H1 (cell line): ENCODE measurements at regions not wholly inside any gene's neighbourhood (a gene's known extent, or its start where the extent isn't known, plus 50 kb on each side); places are given as distances from the start of the nearest gene placed in this dataset.

ENCODE experiments used
- CTCF ChIA-PET: fragments of 300-600 bp; sonication (Branson Sonifier 250); formaldehyde crosslinking; loops from one replicate; lab custom pipeline; 2021; ENCODE audit not compliant: partially characterized antibody; lab: Charles Lee
- POLR2A ChIA-PET: fragments of 300-600 bp; sonication (Branson Sonifier 250); formaldehyde crosslinking; loops from one replicate; lab custom pipeline; 2021; ENCODE audit warnings: inconsistent platforms; ENCODE audit not compliant: partially characterized antibody; lab: Charles Lee
- DNase-seq, 2 experiments: peaks; one replicate each; pipeline versions ENCODE4 v3.0.0 to v3.0.0-alpha.2; 2010 to 2022; ENCODE audit warnings: low spot score in 2 of 2, low read depth in 1 of 2, mixed read lengths in 1 of 2
- FAIRE-seq: peaks from 2 replicates; lab custom pipeline; 2011; peaks lifted over from hg19 to GRCh38; lab: Jason Lieb, UNC
- H2AFZ ChIP-seq: 2 replicates; pipeline ENCODE4 v1.8.1; 2012; ENCODE audit warnings: low read length, inconsistent platforms
- H2AK5ac ChIP-seq: 2 replicates; pipeline ENCODE4 v1.6.1; 2013; ENCODE audit warnings: low read depth, low read length
- H2BK120ac ChIP-seq: replicated peaks from 2 replicates; pipeline ENCODE3; 2013; ENCODE audit warnings: low read depth, low read length, inconsistent platforms
- H2BK12ac ChIP-seq: 2 replicates; pipeline ENCODE4 v1.6.1; 2013; ENCODE audit warnings: low read depth, low read length
- H2BK15ac ChIP-seq: 2 replicates; pipeline ENCODE4 v1.6.1; 2013; ENCODE audit warnings: low read length
- H2BK20ac ChIP-seq: 2 replicates; pipeline ENCODE4 v1.6.1; 2013; ENCODE audit warnings: low read length
- H2BK5ac ChIP-seq: 2 replicates; pipeline ENCODE4 v1.6.1; 2013; ENCODE audit warnings: low read depth, low read length
- H3K14ac ChIP-seq: 2 replicates; pipeline ENCODE4 v1.6.1; 2013; ENCODE audit warnings: inconsistent platforms; ENCODE audit not compliant: insufficient read length
- H3K18ac ChIP-seq: 2 replicates; pipeline ENCODE4 v1.6.1; 2013; ENCODE audit warnings: low read length; ENCODE audit errors: extremely low read depth
- H3K23ac ChIP-seq: 2 replicates; pipeline ENCODE4 v1.6.1; 2013; ENCODE audit warnings: inconsistent platforms; ENCODE audit not compliant: insufficient read length
- H3K23me2 ChIP-seq: 2 replicates; pipeline ENCODE4 v1.6.1; 2013; ENCODE audit warnings: low read depth, low read length
- H3K27ac ChIP-seq: 2 replicates; pipeline ENCODE4 v1.6.1; 2011; ENCODE audit warnings: low read depth, low read length, inconsistent platforms
- H3K27me3 ChIP-seq, 4 experiments: replicated peaks in 1 of 4; 1 replicate in 1 of 4; 2 replicates in 3 of 4; pipeline versions ENCODE4 v1.6.1 to v1.8.1; 2011 to 2013; ENCODE audit warnings: low read length in 3 of 4, mild to moderate bottlenecking in 3 of 4, inconsistent platforms in 2 of 4, mixed read lengths in 2 of 4, moderate library complexity in 1 of 4; ENCODE audit not compliant: control insufficient read depth in 3 of 4, insufficient read depth in 3 of 4; ENCODE audit errors: extremely low read depth in 1 of 4
- H3K36me3 ChIP-seq, 4 experiments: 2 replicates each; pipeline versions ENCODE4 v1.6.1 to v1.8.1; 2011 to 2013; ENCODE audit warnings: mild to moderate bottlenecking in 4 of 4, low read length in 3 of 4, moderate library complexity in 2 of 4, control low read depth in 1 of 4, inconsistent platforms in 1 of 4; ENCODE audit not compliant: insufficient read depth in 4 of 4, control insufficient read depth in 2 of 4
- H3K4ac ChIP-seq: replicated peaks from 2 replicates; pipeline ENCODE3; 2013; ENCODE audit warnings: low read length, low read depth, mixed read lengths, inconsistent platforms; ENCODE audit not compliant: insufficient read length
- H3K4me1 ChIP-seq, 4 experiments: replicated peaks in 1 of 4; 1 replicate in 1 of 4; 2 replicates in 3 of 4; pipeline versions ENCODE4 v1.6.1 to v1.8.1; 2011 to 2013; ENCODE audit warnings: low read length in 3 of 4, inconsistent platforms in 2 of 4, mixed read lengths in 1 of 4; ENCODE audit not compliant: insufficient read depth in 4 of 4, control insufficient read depth in 3 of 4
- H3K4me2 ChIP-seq, 2 experiments: 2 replicates each; pipeline versions ENCODE4 v1.6.1 to v1.8.1; 2011 to 2013; ENCODE audit warnings: low read depth in 2 of 2, low read length in 2 of 2, control low read depth in 1 of 2, inconsistent platforms in 1 of 2, mild to moderate bottlenecking in 1 of 2; ENCODE audit not compliant: insufficient read depth in 1 of 2
- H3K4me3 ChIP-seq, 4 experiments: fragments of 200-600, 300-600 bp in 1 of 4; sonication (generic), shearing (Covaris generic), sonication (Bioruptor Twin) in 1 of 4; 2 replicates each; pipeline versions ENCODE4 v1.5.1 to v1.8.1; 2011 to 2016; ENCODE audit warnings: low read length in 4 of 4, low read depth in 3 of 4, control low read depth in 2 of 4, inconsistent platforms in 2 of 4, mild to moderate bottlenecking in 2 of 4, mixed read lengths in 1 of 4, moderate library complexity in 1 of 4; ENCODE audit not compliant: insufficient read depth in 2 of 4; ENCODE audit errors: extremely low read depth in 1 of 4
- H3K56ac ChIP-seq: replicated peaks from 2 replicates; pipeline ENCODE3; 2013; ENCODE audit warnings: low read depth, mild to moderate bottlenecking, mixed read lengths, low read length, inconsistent platforms; ENCODE audit not compliant: insufficient read length
- H3K79me1 ChIP-seq: 2 replicates; pipeline ENCODE4 v1.6.1; 2013; ENCODE audit warnings: low read depth, low read length, control low read depth
- H3K79me2 ChIP-seq, 2 experiments: 2 replicates each; pipeline versions ENCODE4 v1.6.1 to v1.8.1; 2012 to 2013; ENCODE audit warnings: low read length in 2 of 2, mild to moderate bottlenecking in 2 of 2, inconsistent platforms in 1 of 2; ENCODE audit not compliant: insufficient read depth in 2 of 2, control insufficient read depth in 1 of 2
- H3K9ac ChIP-seq, 4 experiments: replicated peaks in 1 of 4; 1 replicate in 1 of 4; 2 replicates in 3 of 4; pipeline versions ENCODE4 v1.6.1 to v1.8.1; 2011 to 2013; ENCODE audit warnings: low read depth in 3 of 4, low read length in 3 of 4, control low read depth in 2 of 4, mild to moderate bottlenecking in 2 of 4, moderate library complexity in 2 of 4, inconsistent platforms in 1 of 4; ENCODE audit errors: extremely low read depth in 1 of 4
- H3K9me3 ChIP-seq, 2 experiments: 2 replicates each; pipeline versions ENCODE4 v1.6.1 to v1.8.1; 2012 to 2013; ENCODE audit warnings: mild to moderate bottlenecking in 2 of 2, moderate library complexity in 2 of 2, control low read depth in 1 of 2, inconsistent platforms in 1 of 2, low read depth in 1 of 2, low read length in 1 of 2, mixed read lengths in 1 of 2; ENCODE audit not compliant: insufficient read depth in 2 of 2
- H4K20me1 ChIP-seq, 2 experiments: replicated peaks in 1 of 2; 2 replicates each; pipeline versions ENCODE3 to v1.8.1; 2011 to 2013; ENCODE audit warnings: inconsistent platforms in 2 of 2, low read length in 2 of 2, mild to moderate bottlenecking in 1 of 2; ENCODE audit not compliant: insufficient read depth in 2 of 2, control insufficient read depth in 1 of 2
- H4K5ac ChIP-seq: 2 replicates; pipeline ENCODE4 v1.6.1; 2013; ENCODE audit warnings: low read length, low read depth, mixed read lengths, inconsistent platforms; ENCODE audit not compliant: insufficient read length
- H4K8ac ChIP-seq: 2 replicates; pipeline ENCODE4 v1.8.0; 2013; ENCODE audit warnings: mild to moderate bottlenecking, moderate library complexity, low read length, inconsistent platforms; ENCODE audit not compliant: insufficient read depth; ENCODE audit errors: extremely low read depth
- H4K91ac ChIP-seq: replicated peaks from 2 replicates; pipeline ENCODE3; 2013; ENCODE audit warnings: low read length, mixed read lengths, inconsistent platforms; ENCODE audit not compliant: insufficient read length
- CBX5 ChIP-seq: fragments of 300-800, 300-1000 bp; sonication (generic); IDR thresholded peaks from 2 replicates; pipeline ENCODE4 v1.7.1; 2016; ENCODE audit warnings: antibody characterized with exemption, low read length, low read depth
- CEBPB ChIP-seq: IDR thresholded peaks from 2 replicates; pipeline ENCODE4 v1.6.1; 2012; ENCODE audit warnings: low read depth, low read length
- CTBP2 ChIP-seq: IDR thresholded peaks from 2 replicates; pipeline ENCODE4 v1.7.0; 2011; ENCODE audit warnings: borderline replicate concordance, mild to moderate bottlenecking, moderate library complexity, mixed read lengths, low read length; ENCODE audit not compliant: insufficient read depth, insufficient read length
- EP300 ChIP-seq, 2 experiments: IDR thresholded peaks; 1 replicate in 1 of 2; 2 replicates in 1 of 2; pipeline ENCODE4 v1.6.1; 2011 to 2012; ENCODE audit warnings: low read depth in 2 of 2, low read length in 2 of 2, mild to moderate bottlenecking in 2 of 2, borderline replicate concordance in 1 of 2, inconsistent platforms in 1 of 2, moderate library complexity in 1 of 2
- KDM4A ChIP-seq: IDR thresholded peaks from one replicate; pipeline ENCODE4 v1.7.1; 2012; ENCODE audit warnings: low read depth, mild to moderate bottlenecking, moderate library complexity, low read length, inconsistent platforms; ENCODE audit not compliant: severe bottlenecking
- KDM5A ChIP-seq: fragments of 200-600 bp; IDR thresholded peaks from 2 replicates; pipeline ENCODE4 v1.7.1; 2012; ENCODE audit warnings: mild to moderate bottlenecking, low read length, inconsistent platforms, mixed read lengths
- MAFK ChIP-seq: IDR thresholded peaks from 2 replicates; pipeline ENCODE4 v1.6.1; 2012; ENCODE audit warnings: low read depth, mild to moderate bottlenecking, improper control_type of control experiment, low read length
- NRF1 ChIP-seq: IDR thresholded peaks from 2 replicates; pipeline ENCODE4 v1.6.1; 2011; ENCODE audit warnings: mild to moderate bottlenecking, low read depth, low read length, improper control_type of control experiment
- PHF8 ChIP-seq: fragments of 200-600 bp; sonication (generic); conservative IDR thresholded peaks from 2 replicates; pipeline ENCODE4 v1.7.1; 2012; ENCODE audit warnings: low read depth, mild to moderate bottlenecking, inconsistent platforms, low read length, moderate library complexity
- SP1 ChIP-seq: IDR thresholded peaks from 2 replicates; pipeline ENCODE4 v1.6.1; 2011; ENCODE audit warnings: low read depth, low read length
- SP2 ChIP-seq: IDR thresholded peaks from 2 replicates; pipeline ENCODE4 v1.6.1; 2012; ENCODE audit warnings: mild to moderate bottlenecking, low read length, inconsistent platforms
- TEAD4 ChIP-seq: IDR thresholded peaks from 2 replicates; pipeline ENCODE4 v1.6.1; 2012; ENCODE audit warnings: low read depth, low read length, inconsistent platforms, mixed read lengths
- WGBS, 2 experiments: shearing (Covaris generic) in 1 of 2; methylation state at CpG; one replicate each; pipeline versions ENCODE4 v1.1.6 to v1.1.7; 2013 to 2015; ENCODE audit warnings: low lambda C conversion rate in 2 of 2, mixed read lengths in 2 of 2, inconsistent platforms in 1 of 2, low coverage in 1 of 2, missing lambda C conversion rate in 1 of 2; ENCODE audit not compliant: insufficient replicate concordance in 2 of 2, insufficient coverage in 1 of 2, insufficient read length in 1 of 2; ENCODE audit errors: extremely low coverage in 1 of 2, missing lambda C conversion rate in 1 of 2; 5-methylcytosine and 5-hydroxymethylcytosine counted together
- TF ChIP-seq, protein P1 (sequence below), 3 experiments: IDR thresholded peaks; 1 replicate in 2 of 3; 2 replicates in 1 of 3; pipeline versions ENCODE4 v1.5.1 to v1.6.1; 2011; ENCODE audit warnings: low read length in 3 of 3, mild to moderate bottlenecking in 3 of 3, inconsistent platforms in 2 of 3, low read depth in 1 of 3, moderate library complexity in 1 of 3; ENCODE audit not compliant: insufficient read depth in 1 of 3; ENCODE audit errors: control extremely low read depth in 1 of 3

GRCh38 chr16:13296206-13296605 is 394.8 kb downstream of the SHISA9 start:
- ChIA-PET CTCF (no interaction called here), POLR2A (no interaction called here)
- no peak for DNase-seq
- no peak for TF ChIP-seq KDM4A
- no peak for TF ChIP-seq SP2
- no peak for TF ChIP-seq PHF8
- no peak for TF ChIP-seq CTBP2
- TF ChIP-seq EP300 (IDR thresholded peaks at IDR 0.05; ENCODE audit: borderline replicate concordance in 1 of 2, low read depth in 2 of 2, low read length in 2 of 2), result no peak
- TF ChIP-seq CEBPB, result no peak
- TF ChIP-seq MAFK, result no peak
- no peak for TF ChIP-seq KDM5A
- no peak for TF ChIP-seq SP1
- TF ChIP-seq, protein P1, sequence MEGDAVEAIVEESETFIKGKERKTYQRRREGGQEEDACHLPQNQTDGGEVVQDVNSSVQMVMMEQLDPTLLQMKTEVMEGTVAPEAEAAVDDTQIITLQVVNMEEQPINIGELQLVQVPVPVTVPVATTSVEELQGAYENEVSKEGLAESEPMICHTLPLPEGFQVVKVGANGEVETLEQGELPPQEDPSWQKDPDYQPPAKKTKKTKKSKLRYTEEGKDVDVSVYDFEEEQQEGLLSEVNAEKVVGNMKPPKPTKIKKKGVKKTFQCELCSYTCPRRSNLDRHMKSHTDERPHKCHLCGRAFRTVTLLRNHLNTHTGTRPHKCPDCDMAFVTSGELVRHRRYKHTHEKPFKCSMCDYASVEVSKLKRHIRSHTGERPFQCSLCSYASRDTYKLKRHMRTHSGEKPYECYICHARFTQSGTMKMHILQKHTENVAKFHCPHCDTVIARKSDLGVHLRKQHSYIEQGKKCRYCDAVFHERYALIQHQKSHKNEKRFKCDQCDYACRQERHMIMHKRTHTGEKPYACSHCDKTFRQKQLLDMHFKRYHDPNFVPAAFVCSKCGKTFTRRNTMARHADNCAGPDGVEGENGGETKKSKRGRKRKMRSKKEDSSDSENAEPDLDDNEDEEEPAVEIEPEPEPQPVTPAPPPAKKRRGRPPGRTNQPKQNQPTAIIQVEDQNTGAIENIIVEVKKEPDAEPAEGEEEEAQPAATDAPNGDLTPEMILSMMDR (IDR thresholded peaks at IDR 0.05; ENCODE audit: control extremely low read depth in 1 of 3, insufficient read depth in 1 of 3, low read depth in 1 of 3, low read length in 3 of 3), result no peak
- TF ChIP-seq TEAD4, result no peak
- TF ChIP-seq NRF1, result no peak
- no peak for TF ChIP-seq CBX5

More at GRCh38 chr16:13296206-13296605, 394.8 kb downstream of the SHISA9 start:
- no peak overlapping the region for H2BK120ac ChIP-seq
- H3K9me3 ChIP-seq, result no peaks in the 10 kb centered on the region
- H3K23ac ChIP-seq, result no peak overlapping the region
- no peak overlapping the region for H2BK5ac ChIP-seq
- H2AK5ac ChIP-seq, result no peak overlapping the region
- no peak overlapping the region for H3K9ac ChIP-seq
- no peak overlapping the region for H3K56ac ChIP-seq
- H4K5ac ChIP-seq, result no peak overlapping the region
- H3K36me3 ChIP-seq, result no peaks in the 10 kb centered on the region
- H3K4me3 ChIP-seq, result no peak overlapping the region
- no peak overlapping the region for H4K91ac ChIP-seq
- H3K27ac ChIP-seq, result no peak overlapping the region
- WGBS, 2 experiments, result 90% methylated on average over 4 of the region's 4 CpGs; no CpG with 5 or more reads in 1 of the 2 experiments
- H3K23me2 ChIP-seq, result no peaks in the 10 kb centered on the region
- no peak overlapping the region for H2BK12ac ChIP-seq
- no peak overlapping the region for H3K14ac ChIP-seq
- H2BK20ac ChIP-seq, result no peak overlapping the region
- peaks cover 0 to 8% (median 3%) of the 10 kb centered on the region in 4 experiments; a peak in 2 of 7 replicates for H3K4me1 ChIP-seq
- no peaks in the 10 kb centered on the region for H3K79me1 ChIP-seq
- no peaks in the 10 kb centered on the region for H3K79me2 ChIP-seq
- peaks cover 0 to 1% of the 10 kb centered on the region in 2 experiments for H4K20me1 ChIP-seq
- no peak overlapping the region for H2BK15ac ChIP-seq
- FAIRE-seq, result no peak
- no peaks in the 10 kb centered on the region for H3K27me3 ChIP-seq
- H3K18ac ChIP-seq, result no peak overlapping the region
- no peak overlapping the region for H3K4ac ChIP-seq
- no peak overlapping the region for H3K4me2 ChIP-seq
- no peak overlapping the region for H4K8ac ChIP-seq
- H2AFZ ChIP-seq, result no peak overlapping the region
